Left renal pelvis (tissue), 4 donors: ENCODE measurements at regions not wholly inside any gene's neighbourhood (a gene's known extent, or its start where the extent isn't known, plus 50 kb on each side); places are given as distances from the start of the nearest gene placed in this dataset.
"Not testable (repeated sequence)": the region's sequence is repeated elsewhere in the genome, so short reads cannot be mapped to it uniquely, and the experiment has no call there.

ENCODE experiments used
- DNase-seq, 4 donors: peaks; one replicate each; pipeline ENCODE4 v3.0.0-alpha.2; 2013; ENCODE audit warnings: low read depth in 4 of 4, low spot score in 3 of 4

DNA sequence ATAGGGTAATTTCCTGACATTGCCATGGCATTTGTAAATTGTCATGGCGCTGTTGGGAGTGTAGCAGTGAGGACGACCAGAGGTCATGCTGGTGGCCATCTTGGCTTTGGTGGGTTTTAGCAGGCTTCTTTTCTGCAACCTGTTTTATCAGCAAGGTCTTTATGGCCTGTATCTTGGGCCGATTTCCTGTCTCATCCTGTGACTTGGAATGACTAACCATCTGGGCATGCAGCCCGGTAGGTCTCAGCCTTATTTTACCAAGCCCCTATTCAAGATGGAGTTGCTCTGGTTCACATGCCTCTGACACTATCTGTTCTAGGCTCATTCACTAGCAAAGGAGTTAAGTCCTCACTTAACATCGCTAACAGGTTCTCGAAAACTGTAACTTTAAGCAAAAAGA, 1374.2 kb downstream of the FAM181B start:
- no peak for DNase-seq

- DNase-seq = no peak
These were observed 1388.1 kb downstream of the FAM181B start for GRCh38 chr11:81345609-81346008.

- no peak for DNase-seq
These were observed 1390.7 kb downstream of the FAM181B start for GRCh38 chr11:81342966-81343365.

GRCh38 chr11:81340225-81340624, 1393.4 kb downstream of the FAM181B start:
- no peak for DNase-seq

DNA sequence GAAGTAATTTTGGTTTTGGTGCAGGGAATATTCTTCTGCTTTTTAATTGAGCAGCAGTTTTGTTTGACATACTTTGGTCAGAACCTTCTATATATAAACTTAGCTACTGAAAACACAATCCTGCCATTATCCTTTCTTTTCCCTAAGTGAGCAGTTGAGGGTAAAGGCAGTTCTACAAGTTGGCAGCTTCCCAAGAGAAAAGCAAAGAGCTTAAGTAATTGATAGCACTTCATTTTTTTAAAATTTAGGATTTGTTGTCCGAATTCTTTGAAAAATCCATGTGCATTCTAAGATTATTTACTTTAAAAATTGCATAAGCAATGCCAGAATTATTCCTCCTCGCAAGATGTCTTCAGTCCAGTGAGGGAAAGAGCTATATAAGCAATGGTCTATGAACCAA, 1394.1 kb downstream of the FAM181B start:
- DNase-seq = no peak

DNA sequence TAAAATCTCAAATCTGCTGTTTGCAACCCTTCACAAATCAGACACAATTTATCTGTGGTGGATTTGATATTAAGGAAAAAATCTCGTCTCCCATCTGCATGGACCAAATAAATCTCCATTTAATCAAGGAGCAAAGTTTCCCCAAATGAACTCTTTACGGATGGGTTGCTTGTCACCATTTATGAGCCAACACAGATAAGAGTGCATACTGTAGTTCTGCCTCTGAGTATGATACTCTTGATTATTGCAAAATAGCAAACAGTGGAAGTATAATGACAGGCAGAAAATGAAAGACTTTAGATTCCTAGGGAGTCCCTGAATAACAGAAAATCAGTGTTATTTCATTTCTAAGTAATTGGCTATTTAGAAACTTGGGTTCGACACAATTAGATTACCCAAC, 1395.9 kb downstream of the FAM181B start:
- DNase-seq = no peak

GRCh38 chr11:81332276-81332675, 1401.4 kb downstream of the FAM181B start:
- peak in 1 of 4 donors; percentile 1 for DNase-seq

GRCh38 chr11:81331611-81332235, 1401.9 kb downstream of the FAM181B start:
- peak in 2 of 4 donors; percentile 5 to 17 for DNase-seq

DNA sequence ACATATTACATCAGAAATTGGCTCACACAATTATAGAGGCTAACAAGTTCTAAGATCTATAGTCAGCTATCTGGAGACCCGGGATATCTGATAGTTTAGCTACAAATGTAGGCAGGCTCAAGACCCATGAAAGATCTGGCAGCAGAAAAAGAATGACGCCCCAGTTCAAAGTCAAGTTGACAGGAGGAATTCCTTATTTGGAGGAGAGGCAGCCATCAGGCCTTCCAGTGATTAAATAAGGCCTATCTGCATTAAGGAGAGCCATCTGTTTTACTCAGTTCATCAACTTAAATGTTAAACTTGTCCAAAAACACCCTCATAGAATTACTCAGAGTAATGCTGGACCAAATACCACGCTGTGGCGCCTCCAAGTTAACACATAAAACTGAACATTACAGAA, 1402.6 kb downstream of the FAM181B start:
- peak in 1 of 4 donors; percentile 1 for DNase-seq

DNA sequence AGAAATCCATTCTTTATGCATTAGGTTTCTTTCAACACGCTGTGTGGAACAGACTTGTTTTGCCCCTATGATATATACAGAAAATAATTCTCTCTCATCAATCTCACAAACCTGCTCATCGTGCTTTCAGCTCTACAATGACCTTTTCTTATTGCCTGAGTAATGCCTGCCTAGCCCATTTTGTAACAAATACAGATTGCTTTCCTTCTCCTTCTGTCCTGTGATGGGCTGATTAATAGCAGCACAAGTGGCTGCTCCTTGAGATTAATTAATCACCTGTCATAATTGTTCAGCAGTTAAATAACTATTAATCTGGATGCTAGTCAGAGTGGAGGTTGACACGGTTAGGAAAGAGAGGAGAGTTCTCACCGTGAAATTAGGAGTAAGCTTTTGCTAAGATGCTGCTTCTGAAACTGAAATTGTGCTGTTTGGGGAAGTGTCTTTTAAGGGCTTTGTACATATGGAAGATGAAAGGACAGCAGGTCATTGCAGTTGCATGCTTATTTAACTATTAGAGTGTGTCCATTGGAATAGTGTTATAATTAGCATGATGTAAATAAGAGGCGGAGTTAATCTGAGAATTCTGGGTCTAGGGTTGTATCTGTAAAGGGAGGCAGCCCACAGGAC, 1430.5 kb downstream of the FAM181B start:
- DNase-seq = no peak

- no peak for DNase-seq
These were observed 1432.4 kb downstream of the FAM181B start for GRCh38 chr11:81301166-81301830.

- DNase-seq = no peak
These were observed 1446.7 kb downstream of the FAM181B start for GRCh38 chr11:81286959-81287358.

DNA sequence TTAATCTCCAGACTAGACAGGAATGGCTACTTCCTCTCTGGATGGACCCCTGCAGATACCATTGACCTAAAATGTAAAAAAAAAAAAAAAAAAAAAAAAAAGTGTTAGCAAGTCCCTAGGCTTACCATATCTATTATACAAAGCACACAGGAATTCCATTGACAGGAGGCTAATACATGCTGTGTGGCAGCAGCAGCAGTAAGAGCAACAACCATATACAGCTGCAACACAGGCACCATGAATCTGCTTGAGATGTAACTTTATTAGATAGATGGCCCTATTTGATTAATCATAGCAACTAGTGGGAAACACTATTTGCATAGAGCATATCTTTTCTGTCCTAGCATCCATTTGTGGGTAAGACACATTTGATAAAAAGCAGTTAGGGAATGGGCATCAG, 1447.1 kb downstream of the FAM181B start:
- no peak for DNase-seq

- not testable (repeated sequence) for DNase-seq
These were observed 1453.4 kb downstream of the FAM181B start for GRCh38 chr11:81280228-81280627.

DNA sequence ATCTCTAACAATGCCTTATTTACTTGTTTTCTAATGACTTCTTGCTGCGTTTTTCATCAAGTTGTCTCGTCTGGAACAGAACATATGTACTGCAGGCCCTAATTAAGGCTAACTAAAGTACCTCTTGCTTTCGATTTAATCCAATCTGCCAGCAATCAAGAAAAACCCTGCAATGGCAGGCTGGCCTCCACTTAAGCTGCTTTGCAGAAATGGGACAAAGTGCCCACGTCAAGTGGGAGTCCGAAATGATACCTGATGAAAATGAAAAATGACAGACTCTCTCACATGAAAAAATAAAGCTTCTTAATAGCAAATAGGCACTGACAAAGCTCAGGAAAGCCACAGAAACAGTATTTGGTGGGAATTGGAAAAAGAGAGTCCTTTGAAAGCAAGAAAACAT, 1454.7 kb downstream of the FAM181B start:
- no peak for DNase-seq

- no peak for DNase-seq
These were observed 1463.0 kb downstream of the FAM181B start for GRCh38 chr11:81270686-81271085.

- no peak for DNase-seq
These were observed 1466.4 kb downstream of the FAM181B start for GRCh38 chr11:81267246-81267645.

- DNase-seq = no peak
These were observed 1474.2 kb downstream of the FAM181B start for GRCh38 chr11:81259471-81259870.

DNA sequence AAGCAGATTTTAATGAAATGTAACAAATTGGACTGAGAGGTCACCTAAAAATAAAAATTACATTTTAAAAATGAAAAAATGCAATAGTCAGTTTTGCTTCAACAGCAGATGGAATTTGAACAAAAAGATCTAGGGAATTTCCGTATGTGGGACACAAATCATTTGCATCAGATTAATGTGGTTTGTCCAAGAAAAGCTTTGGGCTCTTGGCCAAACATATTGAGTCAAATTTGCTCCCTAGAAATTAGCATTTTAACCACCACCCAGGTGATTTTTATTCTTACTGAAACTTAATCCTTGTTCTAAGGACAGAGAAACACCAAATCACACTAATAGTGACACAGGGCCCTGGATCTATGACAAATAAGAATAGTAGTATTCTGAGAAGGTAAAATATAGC, 1477.8 kb downstream of the FAM181B start:
- DNase-seq = no peak

- DNase-seq = no peak
These were observed 1480.4 kb downstream of the FAM181B start for GRCh38 chr11:81253244-81253643.

DNA sequence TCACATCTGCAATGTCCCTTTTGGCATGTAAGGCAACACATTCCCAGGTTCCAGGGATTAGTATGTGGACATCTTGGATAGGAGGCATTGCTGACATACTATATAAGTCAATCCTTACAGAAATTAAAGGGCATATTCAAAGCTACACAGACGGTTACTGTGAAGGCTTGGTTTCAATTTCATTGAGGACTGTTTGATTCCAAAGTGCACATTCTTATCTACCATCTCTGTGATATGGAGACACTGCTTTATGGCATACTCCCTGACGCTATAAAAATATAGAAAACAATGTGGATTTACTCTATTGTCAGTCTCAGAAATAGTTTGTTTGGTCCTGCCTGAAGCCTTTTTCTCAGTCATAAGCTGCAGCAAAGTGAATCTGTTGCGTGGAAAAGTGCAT, 1486.7 kb downstream of the FAM181B start:
- DNase-seq = no peak

- DNase-seq = no peak
These were observed 1487.9 kb downstream of the FAM181B start for GRCh38 chr11:81245791-81246190.
